GM12878 (cell line): ENCODE measurements at regions not wholly inside any gene's neighbourhood (a gene's known extent, or its start where the extent isn't known, plus 50 kb on each side); places are given as distances from the start of the nearest gene placed in this dataset.

Source experiments
- ATAC-seq: fragments of 200-7000 bp; cut with Tn5 transposase; 3 replicates; pipeline ENCODE4 v1.9.1; 2020; ENCODE audit warnings: mild to moderate bottlenecking, moderate library complexity
- BruUV-seq: library from RNA; stranded (reverse); fragments of 400-500 nt; replicated peaks from 2 replicates; lab custom pipeline; 2021; lab: Mats Ljungman, UMichigan
- CTCF ChIA-PET: fragments of 300-600 bp; sonication (Branson Sonifier 250); formaldehyde crosslinking; extraction: SDS; loops from one replicate; lab custom pipeline; 2021; ENCODE audit warnings: inconsistent platforms; lab: Yijun Ruan, JAX
- POLR2A ChIA-PET: fragments of 350-600 bp; formaldehyde crosslinking; extraction: SDS; loops from one replicate; lab custom pipeline; 2021; ENCODE audit warnings: inconsistent platforms; lab: Charles Lee
- RAD21 ChIA-PET: fragments of 300-600 bp; sonication (Branson Sonifier 250); formaldehyde crosslinking; loops from one replicate; lab custom pipeline; 2023; ENCODE audit warnings: antibody characterized with exemption; ENCODE audit not compliant: unreplicated experiment; lab: Charles Lee
- SMC1A ChIA-PET: fragments of 300-600 bp; sonication (Branson Sonifier 250); formaldehyde crosslinking; loops from one replicate; lab custom pipeline; 2023; ENCODE audit not compliant: unreplicated experiment, uncharacterized antibody; lab: Charles Lee
- DNase-seq: peaks from one replicate; pipeline ENCODE4 v3.0.0-alpha.2; 2011; ENCODE audit warnings: low read depth, low spot score
- FAIRE-seq: peaks from 3 replicates; lab custom pipeline; 2011; peaks lifted over from hg19 to GRCh38; lab: Jason Lieb, UNC
- H2AFZ ChIP-seq: 2 replicates; pipeline ENCODE4 v1.6.0; 2011; ENCODE audit warnings: low read depth, low read length, control low read depth; ENCODE audit not compliant: control insufficient read depth
- H3K27ac ChIP-seq: 2 replicates; pipeline ENCODE4 v1.5.1; 2011; ENCODE audit warnings: control low read depth; ENCODE audit not compliant: control insufficient read depth, insufficient read depth
- H3K27me3 ChIP-seq, 2 experiments: replicated peaks in 1 of 2; 2 replicates each; pipeline versions ENCODE4 v1.6.0 to v1.6.1; 2011; ENCODE audit warnings: low read length in 1 of 2; ENCODE audit not compliant: control insufficient read depth in 2 of 2, insufficient read depth in 2 of 2
- H3K36me3 ChIP-seq, 2 experiments: 2 replicates each; pipeline ENCODE4 v1.5.1; 2011; ENCODE audit warnings: low read length in 1 of 2; ENCODE audit not compliant: control insufficient read depth in 2 of 2, insufficient read depth in 2 of 2
- H3K4me1 ChIP-seq: 2 replicates; pipeline ENCODE4 v1.6.1; 2011; ENCODE audit warnings: mild to moderate bottlenecking, low read length, moderate library complexity, mixed read lengths; ENCODE audit not compliant: control insufficient read depth, insufficient read depth
- H3K4me2 ChIP-seq: 2 replicates; pipeline ENCODE4 v1.6.0; 2011; ENCODE audit warnings: control low read depth; ENCODE audit not compliant: control insufficient read depth, insufficient read depth
- H3K4me3 ChIP-seq: fragments of 200-600 bp; sonication (generic); 2 replicates; pipeline ENCODE4 v1.5.1; 2016
- H3K79me2 ChIP-seq: 2 replicates; pipeline ENCODE4 v1.6.0; 2011; ENCODE audit warnings: low read length; ENCODE audit not compliant: control insufficient read depth, insufficient read depth
- H3K9ac ChIP-seq: 2 replicates; pipeline ENCODE4 v1.8.0; 2011; ENCODE audit warnings: low read length, control low read depth, mixed read lengths; ENCODE audit not compliant: control insufficient read depth, insufficient read depth
- H3K9me3 ChIP-seq: replicated peaks from 3 replicates; pipeline ENCODE4 v1.5.1; 2011; ENCODE audit warnings: mild to moderate bottlenecking, low read length; ENCODE audit not compliant: control insufficient read depth, insufficient read depth
- H4K20me1 ChIP-seq: 2 replicates; pipeline ENCODE4 v1.6.0; 2011; ENCODE audit not compliant: control insufficient read depth, insufficient read depth
- CEBPB ChIP-seq, 2 experiments: fragments of 150-350 bp in 1 of 2; IDR thresholded peaks; 2 replicates each; pipeline ENCODE4 v1.6.1; 2012 to 2014; ENCODE audit warnings: low read depth in 2 of 2, low read length in 2 of 2, borderline replicate concordance in 1 of 2, inconsistent platforms in 1 of 2
- EED ChIP-seq: sonication (generic); IDR thresholded peaks from 2 replicates; pipeline ENCODE4 v1.6.1; 2016; ENCODE audit warnings: antibody characterized with exemption, low read depth
- HDAC6 ChIP-seq: fragments of 200-600 bp; sonication (generic); IDR thresholded peaks from one replicate; pipeline ENCODE4 v1.8.0; 2017; ENCODE audit warnings: antibody characterized with exemption; ENCODE audit not compliant: unreplicated experiment
- IKZF1 ChIP-seq: fragments of 450-650 bp; conservative IDR thresholded peaks from 2 replicates; pipeline ENCODE4 v1.6.1; 2017; ENCODE audit warnings: antibody characterized with exemption, mild to moderate bottlenecking
- IKZF2 ChIP-seq, 2 experiments: fragments of 450-650 bp; IDR thresholded peaks; 2 replicates each; pipeline ENCODE4 v1.6.1; 2017; ENCODE audit warnings: mild to moderate bottlenecking in 2 of 2, moderate library complexity in 2 of 2
- JUND ChIP-seq: IDR thresholded peaks from 2 replicates; pipeline ENCODE4 v1.6.1; 2012; ENCODE audit warnings: low read depth, mild to moderate bottlenecking, low read length, improper control_type of control experiment, moderate library complexity
- KDM1A ChIP-seq: fragments of 200-600 bp; sonication (generic); IDR thresholded peaks from 2 replicates; pipeline ENCODE4 v1.6.1; 2016; ENCODE audit warnings: borderline replicate concordance
- LARP7 ChIP-seq: fragments of 450-650 bp; IDR thresholded peaks from 2 replicates; pipeline ENCODE4 v1.6.1; 2017; ENCODE audit warnings: mild to moderate bottlenecking
- MEF2A ChIP-seq: IDR thresholded peaks from 2 replicates; pipeline ENCODE4 v1.6.1; 2011; ENCODE audit warnings: low read depth, mild to moderate bottlenecking, low read length, moderate library complexity; ENCODE audit not compliant: insufficient read depth
- MTA2 ChIP-seq: fragments of 450-650 bp; IDR thresholded peaks from 2 replicates; pipeline ENCODE4 v1.6.1; 2016; ENCODE audit warnings: low read depth, mild to moderate bottlenecking, moderate library complexity
- NBN ChIP-seq: fragments of 450-650 bp; IDR thresholded peaks from 2 replicates; pipeline ENCODE4 v1.6.1; 2016
- NFIC ChIP-seq: IDR thresholded peaks from 2 replicates; pipeline ENCODE4 v1.6.1; 2012; ENCODE audit warnings: low read depth, mild to moderate bottlenecking, inconsistent platforms, low read length, moderate library complexity
- NFXL1 ChIP-seq: fragments of 450-650 bp; IDR thresholded peaks from 2 replicates; pipeline ENCODE4 v1.6.1; 2017; ENCODE audit warnings: antibody characterized with exemption, mild to moderate bottlenecking, borderline replicate concordance
- NFYA ChIP-seq: IDR thresholded peaks from 2 replicates; pipeline ENCODE4 v1.6.1; 2011; ENCODE audit warnings: low read depth, mild to moderate bottlenecking, low read length, improper control_type of control experiment, borderline replicate concordance
- NR2C1 ChIP-seq: fragments of 450-650 bp; IDR thresholded peaks from 2 replicates; pipeline ENCODE4 v1.6.1; 2017; ENCODE audit warnings: antibody characterized with exemption, mild to moderate bottlenecking, moderate library complexity
- POLR2AphosphoS2 ChIP-seq: IDR thresholded peaks from 2 replicates; pipeline ENCODE4 v1.6.1; 2011; ENCODE audit warnings: low read depth, mild to moderate bottlenecking, low read length, improper control_type of control experiment, moderate library complexity
- RFX5 ChIP-seq: IDR thresholded peaks from 2 replicates; pipeline ENCODE4 v1.6.1; 2011; ENCODE audit warnings: low read depth, low read length, improper control_type of control experiment
- SMAD5 ChIP-seq: IDR thresholded peaks from 2 replicates; pipeline ENCODE4 v1.6.1; 2016; ENCODE audit warnings: antibody characterized with exemption, low read depth
- SMARCA5 ChIP-seq: fragments of 450-650 bp; IDR thresholded peaks from 2 replicates; pipeline ENCODE4 v1.6.1; 2017; ENCODE audit warnings: mild to moderate bottlenecking
- SREBF1 ChIP-seq: IDR thresholded peaks from 2 replicates; pipeline ENCODE4 v1.6.1; 2012; ENCODE audit warnings: mild to moderate bottlenecking, low read length
- STAT3 ChIP-seq: IDR thresholded peaks from 2 replicates; pipeline ENCODE4 v1.6.1; 2011; ENCODE audit warnings: low read depth, low read length, improper control_type of control experiment
- SUZ12 ChIP-seq: fragments of 200-600 bp; sonication (generic); IDR thresholded peaks from one replicate; pipeline ENCODE4 v1.6.1; 2018; ENCODE audit warnings: antibody characterized with exemption, mild to moderate bottlenecking; ENCODE audit not compliant: unreplicated experiment
- TARDBP ChIP-seq: IDR thresholded peaks from 2 replicates; pipeline ENCODE4 v1.6.1; 2016; ENCODE audit warnings: borderline replicate concordance
- TCF7 ChIP-seq: IDR thresholded peaks from 2 replicates; pipeline ENCODE4 v1.6.1; 2014; ENCODE audit warnings: antibody characterized with exemption, borderline replicate concordance
- ZBED1 ChIP-seq: IDR thresholded peaks from 2 replicates; pipeline ENCODE4 v1.6.1; 2016; ENCODE audit warnings: borderline replicate concordance
- ZNF217 ChIP-seq: fragments of 450-650 bp; IDR thresholded peaks from 2 replicates; pipeline ENCODE4 v1.6.1; 2017; ENCODE audit warnings: antibody characterized with exemption, mild to moderate bottlenecking
- WGBS: methylation state at CpG from one replicate; pipeline ENCODE4 v1.1.6; 2016; ENCODE audit warnings: low lambda C conversion rate; ENCODE audit not compliant: insufficient replicate concordance, insufficient coverage; ENCODE audit errors: missing lambda C conversion rate; 5-methylcytosine and 5-hydroxymethylcytosine counted together
- in situ Hi-C: fragments of 300-500 bp; cut with MboI; formaldehyde crosslinking; loops from 9 replicates; pipeline ENCODE4 v1.14.3; 2018; ENCODE audit warnings: mixed read lengths
- intact Hi-C: fragments of 100-400 bp; cut with micrococcal nuclease; formaldehyde crosslinking; loops from one replicate; pipeline ENCODE4 v1.14.2; 2022; ENCODE audit not compliant: unreplicated experiment
- TF ChIP-seq, protein P1 (sequence below): IDR thresholded peaks from 2 replicates; pipeline ENCODE4 v1.6.1; 2012; ENCODE audit warnings: low read depth, low read length, improper control_type of control experiment
- TF ChIP-seq, protein P2 (sequence below): fragments of 450-650 bp; IDR thresholded peaks from 2 replicates; pipeline ENCODE4 v1.6.1; 2017; ENCODE audit warnings: mild to moderate bottlenecking

DNA sequence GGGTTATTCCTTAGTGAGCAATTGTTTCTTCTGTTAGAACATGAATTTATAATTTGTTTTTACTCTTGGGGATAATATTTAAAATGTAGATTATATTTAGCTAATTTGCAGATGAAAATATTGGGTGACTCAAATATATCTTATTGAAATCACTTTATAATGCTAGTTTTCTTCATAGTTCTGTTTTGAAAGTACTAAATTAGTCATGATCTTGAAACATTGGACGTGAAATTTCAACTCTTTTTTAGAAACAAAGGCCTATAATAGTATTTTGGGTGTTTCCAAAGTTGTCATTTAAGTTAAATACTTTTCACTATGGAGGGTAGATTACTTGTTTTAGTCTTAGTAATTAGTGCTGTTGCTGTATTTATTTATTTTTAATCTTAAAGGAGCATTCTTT is 250.9 kb downstream of the UTRN start:
- H3K9me3 ChIP-seq = peaks cover 3% of the 10 kb centered on the region; the same call in 1 of the 3 replicates
- ATAC-seq (peak; percentile 60), FAIRE-seq (no peak), DNase-seq (no peak)
- no peak overlapping the region for H3K4me3 ChIP-seq
- intact Hi-C loops = no loop called here
- whole genome bisulfite sequencing = 0% methylated on average over 1 of the region's 1 CpG
- H4K20me1 ChIP-seq = no peaks in the 10 kb centered on the region
- BruUV-seq = no TSS peak
- no peak overlapping the region for H3K27ac ChIP-seq
- ChIA-PET POLR2A (no interaction called here), RAD21 (no interaction called here), SMC1A (interaction anchor here (1.1 to 1.8 kb wide), 3 partner anchors 9 to 42 kb away, joined by 3 to 4 read pairs (median 3); no protein-coding TSS in a partner anchor), CTCF (no interaction called here)
- H3K36me3 ChIP-seq = peaks cover 0 to 6% of the 10 kb centered on the region in 2 experiments; a peak in 3 of 4 replicates
- no peaks in the 10 kb centered on the region for H3K4me1 ChIP-seq
- no peaks in the 10 kb centered on the region for H3K27me3 ChIP-seq
- in situ Hi-C loops = no loop called here
- H3K9ac ChIP-seq = no peak overlapping the region
- H3K4me2 ChIP-seq = no peak overlapping the region
- H3K79me2 ChIP-seq = no peaks in the 10 kb centered on the region
- H2AFZ ChIP-seq = no peak overlapping the region
- TF ChIP-seq TARDBP = no peak
- TF ChIP-seq CEBPB (IDR thresholded peaks at IDR 0.05; ENCODE audit: borderline replicate concordance in 1 of 2, low read depth in 2 of 2, low read length in 2 of 2) = 0 out of 4 replicates have a peak, but pooled peaks of 1 of the 2 experiments have one; percentile 36
- TF ChIP-seq IKZF1 = no peak
- no peak for TF ChIP-seq STAT3
- no peak for TF ChIP-seq POLR2AphosphoS2
- TF ChIP-seq MTA2 = peak; percentile 51
- no peak for TF ChIP-seq KDM1A
- TF ChIP-seq SMAD5 = no peak
- no peak for TF ChIP-seq SMARCA5
- no peak for TF ChIP-seq ZBED1
- no peak for TF ChIP-seq NFXL1
- no peak for TF ChIP-seq NFYA
- no peak for TF ChIP-seq JUND
- TF ChIP-seq, protein P1, sequence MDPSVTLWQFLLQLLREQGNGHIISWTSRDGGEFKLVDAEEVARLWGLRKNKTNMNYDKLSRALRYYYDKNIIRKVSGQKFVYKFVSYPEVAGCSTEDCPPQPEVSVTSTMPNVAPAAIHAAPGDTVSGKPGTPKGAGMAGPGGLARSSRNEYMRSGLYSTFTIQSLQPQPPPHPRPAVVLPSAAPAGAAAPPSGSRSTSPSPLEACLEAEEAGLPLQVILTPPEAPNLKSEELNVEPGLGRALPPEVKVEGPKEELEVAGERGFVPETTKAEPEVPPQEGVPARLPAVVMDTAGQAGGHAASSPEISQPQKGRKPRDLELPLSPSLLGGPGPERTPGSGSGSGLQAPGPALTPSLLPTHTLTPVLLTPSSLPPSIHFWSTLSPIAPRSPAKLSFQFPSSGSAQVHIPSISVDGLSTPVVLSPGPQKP = no peak
- no peak for TF ChIP-seq EED
- TF ChIP-seq RFX5 = no peak
- TF ChIP-seq NBN = no peak
- no peak for TF ChIP-seq SREBF1
- no peak for TF ChIP-seq SUZ12
- no peak for TF ChIP-seq LARP7
- TF ChIP-seq, protein P2, sequence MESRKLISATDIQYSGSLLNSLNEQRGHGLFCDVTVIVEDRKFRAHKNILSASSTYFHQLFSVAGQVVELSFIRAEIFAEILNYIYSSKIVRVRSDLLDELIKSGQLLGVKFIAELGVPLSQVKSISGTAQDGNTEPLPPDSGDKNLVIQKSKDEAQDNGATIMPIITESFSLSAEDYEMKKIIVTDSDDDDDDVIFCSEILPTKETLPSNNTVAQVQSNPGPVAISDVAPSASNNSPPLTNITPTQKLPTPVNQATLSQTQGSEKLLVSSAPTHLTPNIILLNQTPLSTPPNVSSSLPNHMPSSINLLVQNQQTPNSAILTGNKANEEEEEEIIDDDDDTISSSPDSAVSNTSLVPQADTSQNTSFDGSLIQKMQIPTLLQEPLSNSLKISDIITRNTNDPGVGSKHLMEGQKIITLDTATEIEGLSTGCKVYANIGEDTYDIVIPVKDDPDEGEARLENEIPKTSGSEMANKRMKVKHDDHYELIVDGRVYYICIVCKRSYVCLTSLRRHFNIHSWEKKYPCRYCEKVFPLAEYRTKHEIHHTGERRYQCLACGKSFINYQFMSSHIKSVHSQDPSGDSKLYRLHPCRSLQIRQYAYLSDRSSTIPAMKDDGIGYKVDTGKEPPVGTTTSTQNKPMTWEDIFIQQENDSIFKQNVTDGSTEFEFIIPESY = no peak
- 0 out of 2 replicates have a peak, but pooled peaks have one; percentile 67 for TF ChIP-seq MEF2A
- no peak for TF ChIP-seq ZNF217
- TF ChIP-seq NR2C1 = no peak
- TF ChIP-seq HDAC6 = no peak
- peak; percentile 85; the same call in 1 of the 2 replicates for TF ChIP-seq NFIC
- no peak for TF ChIP-seq TCF7
- no peak for TF ChIP-seq IKZF2 (IDR thresholded peaks at IDR 0.05)
